HG03469 (cell line): ENCODE measurements at regions not wholly inside any gene's neighbourhood (a gene's known extent, or its start where the extent isn't known, plus 50 kb on each side); places are given as distances from the start of the nearest gene placed in this dataset.
"Not testable (repeated sequence)": the region's sequence is repeated elsewhere in the genome, so short reads cannot be mapped to it uniquely, and the experiment has no call there.

Experiments
- ATAC-seq: cut with Tn5 transposase; IDR thresholded peaks from one replicate; pipeline ENCODE4 v1.9.1; 2021; ENCODE audit warnings: mild to moderate bottlenecking, moderate library complexity, moderate number of reproducible peaks; ENCODE audit not compliant: unreplicated experiment

DNA sequence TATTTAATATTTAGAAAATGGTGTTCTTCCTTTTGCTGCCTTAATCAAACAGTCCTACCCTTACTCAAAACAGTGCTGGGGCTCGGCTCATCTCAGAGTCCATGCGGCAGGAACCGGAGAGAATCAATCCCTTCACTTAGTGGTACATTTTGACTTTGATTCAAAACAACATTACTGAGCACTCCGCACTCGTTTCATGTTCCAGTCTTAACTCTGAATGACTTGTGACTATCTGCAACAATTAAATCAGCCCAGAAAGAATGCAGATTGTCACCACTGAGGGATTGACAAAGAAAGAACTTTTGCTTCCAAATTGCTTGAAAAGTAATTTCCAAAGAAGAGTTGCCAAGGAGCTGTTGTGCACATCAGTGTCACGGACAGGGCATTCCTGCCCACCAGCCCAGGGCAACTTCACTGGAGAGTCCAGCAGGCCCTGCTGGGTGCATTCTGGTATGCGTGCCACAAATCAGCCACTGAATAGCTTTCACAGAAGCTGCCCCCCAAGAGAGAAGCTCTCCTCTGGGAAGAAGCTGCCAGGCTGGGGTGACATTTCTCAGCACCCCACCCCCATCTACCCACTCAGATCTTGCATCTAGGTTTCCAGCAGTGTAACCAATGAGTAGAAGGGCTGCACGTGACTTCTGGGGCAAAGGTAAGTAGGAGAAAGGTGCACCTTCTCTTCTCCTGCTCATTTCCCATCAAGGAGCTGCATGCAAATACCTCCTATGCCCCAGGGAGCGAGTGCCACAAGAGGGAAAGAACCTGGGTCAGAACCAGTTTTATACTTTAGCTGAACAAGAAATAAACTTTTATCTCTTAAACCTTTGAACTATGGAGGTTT lies 84.6 kb upstream of the ATP8B1 start:
- no peak for ATAC-seq

DNA sequence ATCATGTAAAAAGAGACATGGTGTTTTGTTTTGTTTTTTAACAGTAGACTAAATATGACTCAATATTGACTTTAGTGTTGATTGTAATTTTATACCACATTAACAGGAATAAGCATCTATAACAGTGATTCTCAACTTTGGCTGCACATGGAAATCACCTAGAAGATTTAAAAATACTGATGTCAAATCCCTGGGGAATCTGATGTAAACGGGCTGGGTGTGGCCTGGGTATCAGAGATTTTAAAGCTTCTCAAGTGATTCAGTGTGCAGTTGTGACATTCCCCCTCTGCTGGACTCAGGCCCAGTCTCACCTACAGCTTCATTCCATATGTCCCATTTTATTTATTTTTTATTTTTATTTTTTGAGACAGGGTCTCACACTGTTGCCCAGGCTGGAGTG lies 82.8 kb upstream of the ATP8B1 start:
- ATAC-seq, result no peak

GRCh38 chr18:57882465-57882864 lies 79.3 kb upstream of the ATP8B1 start:
- no peak for ATAC-seq

DNA sequence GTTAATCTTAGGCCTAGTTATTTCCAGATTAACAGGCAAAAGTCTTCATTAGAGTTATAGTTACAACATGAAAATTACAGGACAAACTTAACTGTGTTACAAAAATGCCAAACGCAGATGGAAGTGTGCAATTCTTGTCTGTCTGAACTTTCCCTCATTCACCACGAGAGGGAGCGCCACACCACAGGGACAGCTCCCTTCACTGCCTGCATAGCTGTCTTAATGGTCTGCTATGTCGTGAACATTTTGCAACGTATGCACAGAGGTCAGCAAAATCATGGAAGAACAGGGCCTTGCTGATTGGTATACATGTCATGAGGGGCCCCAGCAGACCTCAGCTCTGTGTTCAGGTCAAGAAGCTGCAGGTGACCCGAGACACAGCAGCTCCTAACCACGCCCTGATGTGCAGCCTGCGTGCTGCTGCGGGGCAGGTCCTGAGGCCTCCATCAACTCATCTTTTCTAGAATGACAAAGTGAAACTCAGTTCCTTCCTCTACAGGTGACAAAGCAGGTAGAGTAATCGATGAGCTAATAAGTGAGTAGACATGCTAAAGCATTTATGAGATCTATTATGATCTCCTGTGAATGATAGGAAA lies 78.8 kb upstream of the ATP8B1 start:
- peak; percentile 65 for ATAC-seq

DNA sequence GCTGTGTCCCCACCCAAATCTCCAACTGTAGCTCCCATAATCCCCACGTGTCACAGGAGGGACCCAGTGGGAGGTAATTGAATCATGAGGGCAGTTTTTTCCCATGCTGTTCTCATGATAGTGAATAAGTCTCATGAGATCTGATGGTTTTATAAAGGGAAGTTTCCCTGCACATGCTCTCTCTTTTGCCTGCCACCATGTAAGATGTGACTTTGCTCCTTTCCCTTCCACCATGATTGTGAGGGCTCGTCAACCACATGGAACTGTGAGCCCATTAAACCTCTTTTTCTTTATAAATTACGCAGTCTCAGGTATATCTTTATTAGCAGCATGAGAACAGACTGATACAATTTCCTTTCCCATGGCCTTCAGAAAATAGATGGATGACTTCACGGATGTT lies 76.8 kb upstream of the ATP8B1 start:
- ATAC-seq, result not testable (repeated sequence)

DNA sequence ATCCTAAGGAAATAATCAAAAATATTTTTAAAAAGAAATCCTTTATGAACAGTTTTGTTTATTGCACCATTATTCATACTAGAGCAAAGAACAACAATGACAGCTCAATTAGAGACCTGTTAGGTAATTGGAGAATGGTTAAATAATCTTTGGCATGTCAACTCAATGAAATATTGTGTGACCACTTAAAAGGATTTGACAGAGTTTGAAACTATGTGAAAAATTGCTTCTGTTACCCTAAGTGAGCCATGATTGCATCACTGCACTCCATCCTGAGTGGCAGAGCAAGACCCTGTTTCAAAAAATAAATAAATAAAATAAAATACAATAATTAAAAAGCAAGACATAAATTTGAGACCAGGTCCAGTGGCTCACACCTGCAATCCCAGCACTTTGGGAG lies 66.1 kb upstream of the ATP8B1 start:
- ATAC-seq, result no peak

DNA sequence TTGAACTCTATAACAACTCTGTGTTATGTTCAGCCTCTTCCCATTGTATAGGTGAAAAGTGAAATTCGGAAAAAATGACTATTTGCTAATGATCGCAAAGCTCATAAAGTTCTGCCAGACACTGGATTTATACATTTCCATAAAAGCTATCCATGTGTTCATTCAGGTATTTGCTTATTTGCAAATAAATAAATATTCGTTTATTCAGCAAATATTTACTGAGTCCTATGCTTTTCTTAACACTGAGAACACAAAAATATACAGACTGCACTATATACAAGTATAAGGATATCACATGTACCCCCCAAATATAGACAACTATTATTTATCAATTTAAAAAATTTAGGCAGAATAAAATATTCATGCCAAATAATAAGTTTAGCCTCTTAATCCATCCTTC lies 63.2 kb upstream of the ATP8B1 start:
- no peak for ATAC-seq

GRCh38 chr18:57864615-57865121 lies 61.6 kb upstream of the ATP8B1 start:
- ATAC-seq, result no peak

- no peak for ATAC-seq
These were observed 60.6 kb upstream of the ATP8B1 start for GRCh38 chr18:57863706-57864105.

DNA sequence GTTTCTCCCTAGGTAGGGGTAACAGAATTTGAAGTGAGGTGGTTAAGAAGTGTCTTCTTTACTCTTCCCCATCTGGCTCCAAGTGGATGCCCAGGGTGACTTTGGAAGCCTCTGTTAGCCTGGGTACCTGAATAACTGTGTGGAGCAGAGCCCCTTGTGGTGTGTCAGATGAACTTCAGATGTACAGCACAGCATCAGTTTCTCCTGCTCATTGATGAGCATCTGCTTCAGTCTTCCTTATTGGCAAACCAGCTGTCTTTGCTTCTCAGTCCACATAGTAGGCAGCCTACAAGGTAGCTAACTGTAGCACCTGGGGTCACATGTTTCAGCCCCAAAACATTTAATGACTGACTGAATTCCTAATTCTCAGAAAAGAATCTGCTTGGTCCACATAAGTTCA lies 56.2 kb upstream of the ATP8B1 start:
- ATAC-seq, result peak; percentile 52

- no peak for ATAC-seq
These were observed 53.6 kb upstream of the ATP8B1 start for GRCh38 chr18:57856557-57857280.

DNA sequence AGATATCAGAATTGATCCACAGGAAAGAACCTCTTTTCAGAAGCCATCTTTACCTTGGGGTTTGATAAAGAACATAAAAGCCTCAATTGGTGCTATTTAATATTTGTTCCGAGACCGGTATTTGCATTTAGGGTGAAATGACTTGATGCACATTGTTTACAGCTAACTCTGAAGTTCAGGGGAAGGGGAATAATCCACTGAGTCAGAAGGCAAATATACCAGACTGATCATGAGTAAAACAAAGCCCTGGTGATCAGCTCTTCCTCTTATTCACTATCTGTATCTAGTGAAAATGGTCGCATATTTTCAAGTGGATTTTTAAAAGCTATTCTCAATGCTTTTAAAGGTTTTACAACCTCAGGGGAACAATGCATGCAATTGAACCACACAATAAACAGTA lies 53.0 kb upstream of the ATP8B1 start:
- ATAC-seq, result no peak

DNA sequence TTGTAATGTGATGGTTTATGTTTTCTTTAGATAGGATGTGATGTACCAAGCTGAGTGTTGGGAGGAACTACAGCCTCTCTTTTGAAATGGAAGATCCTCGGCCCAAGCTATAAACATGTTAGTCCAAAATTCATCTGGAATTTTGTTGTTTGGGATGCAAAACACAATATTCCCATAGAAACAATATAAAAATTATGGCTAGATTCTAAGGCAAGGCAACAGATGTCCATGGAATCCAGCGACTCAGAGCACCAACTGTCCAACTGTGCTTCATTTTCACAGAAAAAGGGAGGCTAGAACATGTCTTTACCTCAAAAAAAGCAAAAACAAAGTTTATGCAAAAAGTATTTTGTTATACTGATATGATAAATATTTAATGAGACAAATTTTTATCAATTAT lies 52.4 kb upstream of the ATP8B1 start:
- no peak for ATAC-seq

- ATAC-seq, result no peak
These were observed 51.6 kb upstream of the ATP8B1 start for GRCh38 chr18:57854726-57855125.

DNA sequence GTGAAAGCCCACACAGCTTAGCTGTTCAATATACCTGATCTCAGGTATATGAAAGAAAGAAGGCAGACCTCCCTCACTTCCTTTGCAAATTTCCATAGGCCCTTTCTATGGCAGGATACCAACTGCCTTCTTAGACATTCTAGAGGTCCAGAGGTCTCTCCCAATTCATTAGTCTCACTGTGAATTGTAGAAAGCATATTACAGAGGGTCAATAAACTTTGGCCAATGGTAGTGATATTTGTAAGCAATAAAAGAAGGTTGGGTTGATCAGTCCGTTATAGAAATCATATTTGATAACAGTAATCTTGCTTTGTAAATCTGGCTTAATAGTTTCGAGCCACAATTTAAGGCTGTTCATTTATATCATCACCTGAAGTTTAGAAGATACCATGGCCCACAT lies 50.7 kb upstream of the ATP8B1 start:
- ATAC-seq, result no peak

DNA sequence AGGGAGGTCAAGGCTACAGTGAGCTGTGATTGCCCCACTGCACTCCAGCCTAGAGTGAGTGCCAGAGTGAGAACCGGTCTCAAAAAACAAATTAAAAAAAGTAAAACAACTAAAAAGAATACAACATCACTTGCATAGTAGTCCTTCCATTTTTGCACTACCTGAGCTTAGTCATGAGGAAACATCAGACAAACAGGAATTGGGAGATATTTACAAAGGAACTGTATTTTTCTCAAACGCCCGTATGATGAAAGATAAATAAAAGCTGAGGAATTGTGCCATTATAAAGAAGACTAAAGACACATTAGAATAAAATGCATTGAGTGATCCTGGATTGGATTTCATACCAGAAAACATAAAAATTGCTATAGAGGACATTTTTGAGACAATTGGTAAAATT lies 50.0 kb upstream of the ATP8B1 start:
- ATAC-seq, result no peak
